Erythroblast (primary cell): ENCODE measurements at regions not wholly inside any gene's neighbourhood (a gene's known extent, or its start where the extent isn't known, plus 50 kb on each side); places are given as distances from the start of the nearest gene placed in this dataset.

Experiments
- DNase-seq, 2 experiments: peaks; one replicate each; lab custom pipeline; 2025; lab: John Stamatoyannopoulos, UW
- GATA1 ChIP-seq: IDR thresholded peaks from 2 replicates; pipeline ENCODE4 v1.6.1; 2011; ENCODE audit warnings: low read depth, mild to moderate bottlenecking, control low read depth, low read length, moderate library complexity
- POLR2A ChIP-seq: IDR thresholded peaks from 2 replicates; pipeline ENCODE4 v1.6.1; 2011; ENCODE audit warnings: mild to moderate bottlenecking, low read length

DNA sequence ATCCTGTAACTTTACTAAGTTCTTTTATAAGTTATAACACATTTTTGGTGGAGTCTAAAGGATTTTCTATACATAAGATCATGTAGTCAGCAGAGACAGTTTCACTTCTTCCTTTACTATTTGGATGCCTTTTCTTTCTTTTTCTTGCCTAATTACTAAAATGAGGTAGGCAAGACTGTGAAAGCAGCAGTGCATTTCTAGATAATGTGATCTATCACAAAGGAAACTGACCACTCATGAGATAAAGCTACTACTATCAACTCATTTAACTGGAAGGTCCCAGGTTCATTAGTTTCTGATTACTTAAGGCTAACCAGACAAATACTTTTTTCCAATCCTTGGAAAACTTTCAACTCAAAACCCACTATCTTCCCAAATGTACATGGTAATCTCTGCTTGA is 196.2 kb upstream of the E2F8 start:
- DNase-seq: no peak
- TF ChIP-seq POLR2A (no peak), GATA1 (no peak)

DNA sequence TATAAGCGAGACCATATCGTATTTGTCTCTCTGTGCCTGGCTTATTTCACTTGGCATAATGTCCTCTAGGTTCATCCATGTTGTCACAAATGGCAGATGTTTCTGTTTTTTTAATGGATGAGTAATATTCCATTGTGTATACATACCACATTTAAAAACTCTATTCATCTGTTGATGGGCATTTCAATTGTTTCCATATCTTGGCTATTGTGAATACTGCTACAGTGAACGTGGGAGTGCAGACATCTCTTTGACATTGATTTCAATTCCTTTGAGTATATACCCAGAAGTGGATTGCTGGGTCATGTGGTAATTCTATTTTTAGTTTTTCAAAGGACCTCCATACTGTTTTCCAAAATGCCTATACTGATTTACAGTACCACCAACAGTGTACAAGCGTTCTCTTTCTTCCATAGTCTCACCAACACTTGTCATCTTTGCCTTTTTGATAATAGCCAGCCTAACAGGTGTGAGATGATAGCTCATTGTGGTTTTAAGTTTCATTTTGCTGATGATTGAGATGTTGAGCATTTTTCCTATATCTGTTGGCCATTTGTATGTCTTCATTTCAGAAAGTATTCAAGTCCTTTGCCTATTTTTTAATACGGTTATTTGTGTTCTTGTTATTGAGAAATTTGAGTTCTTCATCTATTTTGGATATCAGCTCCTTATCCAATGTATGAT is 194.7 kb upstream of the E2F8 start:
- TF ChIP-seq POLR2A (no peak), GATA1 (no peak)
- DNase-seq: no peak

- TF ChIP-seq POLR2A: no peak
- no peak for TF ChIP-seq GATA1
- DNase-seq: no peak
Observed at GRCh38 chr11:19433791-19434190, 193.0 kb upstream of the E2F8 start.

DNA sequence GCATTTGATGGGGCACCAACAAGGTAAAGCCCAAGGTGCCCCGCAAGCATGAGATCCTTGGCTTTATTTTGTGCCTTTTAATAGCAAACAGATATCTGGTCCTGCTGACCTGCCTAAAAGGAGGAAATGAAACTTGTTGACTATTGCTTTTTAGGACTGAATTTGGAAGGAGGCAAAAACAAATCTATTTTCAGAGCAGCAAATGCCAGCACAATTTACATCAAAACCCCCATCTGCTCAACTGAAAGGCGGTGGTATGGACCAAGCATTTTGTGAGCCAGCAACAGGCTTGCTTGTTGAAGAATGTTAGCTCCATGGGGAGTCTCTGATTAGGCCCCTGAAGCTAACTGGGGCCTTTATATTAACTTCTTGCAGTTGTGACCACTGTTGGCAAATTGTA is 192.6 kb upstream of the E2F8 start:
- DNase-seq: no peak
- TF ChIP-seq GATA1: no peak
- no peak for TF ChIP-seq POLR2A

GRCh38 chr11:19432370-19433061 is 191.8 kb upstream of the E2F8 start:
- no peak for DNase-seq
- no peak for TF ChIP-seq POLR2A

DNA sequence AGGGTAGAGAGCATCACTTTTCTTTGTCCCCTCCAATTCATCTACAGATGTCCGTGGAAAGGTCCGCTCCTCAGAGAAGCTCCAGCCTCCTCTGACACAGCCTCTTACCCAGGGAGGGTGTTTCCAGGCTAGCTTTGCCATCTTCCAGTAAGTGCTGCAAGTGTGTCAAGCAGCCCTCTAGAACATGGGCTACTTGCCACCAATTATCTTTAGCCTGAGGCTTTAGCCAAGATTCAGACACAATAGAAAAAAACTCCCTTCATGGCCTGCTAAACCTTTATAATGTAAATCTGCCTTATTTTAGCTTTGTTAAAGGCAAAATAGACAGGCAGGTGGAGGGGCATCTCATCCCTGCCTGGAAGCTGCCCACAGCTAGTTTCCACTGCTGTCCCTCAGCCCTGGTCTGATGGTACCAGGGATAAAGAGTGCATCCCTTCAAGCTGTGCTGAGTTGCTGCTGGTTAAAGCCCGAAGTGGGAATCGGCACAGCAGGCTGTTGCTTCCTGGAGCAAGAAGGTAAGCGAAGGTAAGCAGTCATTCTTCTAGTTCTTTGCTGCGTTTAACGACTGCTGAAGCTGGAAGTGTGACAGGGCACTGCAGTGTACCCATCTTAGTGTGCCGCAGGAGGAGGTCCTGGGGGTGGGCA is 190.1 kb upstream of the E2F8 start:
- DNase-seq: no peak
- TF ChIP-seq GATA1: no peak
- no peak for TF ChIP-seq POLR2A

- no peak for TF ChIP-seq POLR2A
- no peak for TF ChIP-seq GATA1
- DNase-seq: no peak
Observed at GRCh38 chr11:19430346-19430745, 189.6 kb upstream of the E2F8 start.

DNA sequence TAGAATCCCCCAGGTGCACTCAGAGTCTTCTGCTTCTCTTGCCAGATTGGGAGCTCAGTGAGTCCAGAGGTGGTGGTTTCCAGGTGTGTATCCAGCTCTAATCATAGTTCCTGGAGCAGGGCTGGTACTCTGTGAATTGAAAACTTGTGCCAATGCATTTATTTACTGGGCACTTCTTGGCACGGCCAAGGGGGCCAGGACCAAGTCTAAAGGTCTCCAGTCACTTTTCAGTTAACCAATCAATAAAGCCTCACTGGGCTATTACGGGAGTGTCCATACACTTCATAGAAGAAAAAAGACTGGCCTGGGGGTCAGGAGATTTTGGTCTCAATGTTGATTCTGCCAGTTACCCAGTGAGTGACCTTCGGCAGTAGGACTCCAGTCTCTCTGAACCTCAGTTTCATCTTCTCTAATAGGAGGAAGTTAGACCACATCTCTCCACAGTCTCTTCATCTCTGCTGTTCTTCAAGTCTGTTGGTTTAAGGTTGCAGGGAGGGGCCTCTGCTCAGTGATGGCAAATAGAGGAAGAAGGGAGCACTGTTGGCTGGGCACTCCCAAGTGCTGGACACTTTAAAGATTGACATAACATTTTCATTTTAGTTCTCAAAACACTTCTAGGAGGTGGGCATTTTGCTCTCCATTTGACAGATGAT is 188.5 kb upstream of the E2F8 start:
- no peak for DNase-seq

DNA sequence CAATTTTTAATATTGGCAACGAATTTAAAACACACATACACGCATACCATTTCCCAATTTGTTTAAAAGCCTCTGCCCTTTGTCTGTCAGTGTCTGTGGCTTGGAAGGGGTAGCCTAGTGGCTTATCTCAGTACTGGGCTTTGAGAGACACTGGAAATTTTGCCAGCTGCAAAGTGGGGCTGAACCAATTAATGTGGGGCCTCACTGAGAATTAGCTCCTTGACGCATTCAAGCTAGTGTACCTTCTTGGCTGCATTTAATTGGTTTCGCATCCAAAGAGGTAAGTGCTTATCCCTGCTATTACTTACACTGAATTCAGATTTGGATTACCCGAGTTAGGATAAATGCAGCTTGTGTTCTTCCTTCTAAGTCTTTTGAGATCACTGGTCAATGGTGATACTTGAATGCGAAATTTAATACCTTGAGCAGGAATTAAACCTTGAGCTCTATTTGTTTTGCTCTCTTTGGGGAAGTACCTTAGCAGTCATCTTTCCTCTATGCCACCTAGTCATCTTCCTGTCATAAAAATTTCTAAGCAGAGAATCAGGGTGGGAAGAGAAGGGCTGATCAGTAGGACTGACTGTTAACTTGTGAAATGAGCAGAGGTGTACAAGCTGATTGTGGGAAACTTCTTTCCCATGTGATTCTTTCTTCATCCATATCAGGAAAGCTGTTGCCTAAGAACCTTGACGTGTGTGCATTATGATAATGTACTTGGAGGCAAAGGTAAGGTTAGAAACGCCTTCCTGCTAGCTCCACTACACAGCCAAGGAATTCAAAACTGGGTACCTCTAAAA is 187.7 kb upstream of the E2F8 start:
- DNase-seq: no peak

More for the DNA sequence above, 188.5 kb upstream of the E2F8 start:
- TF ChIP-seq GATA1 (no peak), POLR2A (no peak)

GRCh38 chr11:19426756-19427403 is 186.1 kb upstream of the E2F8 start:
- no peak for DNase-seq
- TF ChIP-seq GATA1 (no peak), POLR2A (no peak)

More for the DNA sequence above, 187.7 kb upstream of the E2F8 start:
- TF ChIP-seq GATA1: no peak
- no peak for TF ChIP-seq POLR2A

DNA sequence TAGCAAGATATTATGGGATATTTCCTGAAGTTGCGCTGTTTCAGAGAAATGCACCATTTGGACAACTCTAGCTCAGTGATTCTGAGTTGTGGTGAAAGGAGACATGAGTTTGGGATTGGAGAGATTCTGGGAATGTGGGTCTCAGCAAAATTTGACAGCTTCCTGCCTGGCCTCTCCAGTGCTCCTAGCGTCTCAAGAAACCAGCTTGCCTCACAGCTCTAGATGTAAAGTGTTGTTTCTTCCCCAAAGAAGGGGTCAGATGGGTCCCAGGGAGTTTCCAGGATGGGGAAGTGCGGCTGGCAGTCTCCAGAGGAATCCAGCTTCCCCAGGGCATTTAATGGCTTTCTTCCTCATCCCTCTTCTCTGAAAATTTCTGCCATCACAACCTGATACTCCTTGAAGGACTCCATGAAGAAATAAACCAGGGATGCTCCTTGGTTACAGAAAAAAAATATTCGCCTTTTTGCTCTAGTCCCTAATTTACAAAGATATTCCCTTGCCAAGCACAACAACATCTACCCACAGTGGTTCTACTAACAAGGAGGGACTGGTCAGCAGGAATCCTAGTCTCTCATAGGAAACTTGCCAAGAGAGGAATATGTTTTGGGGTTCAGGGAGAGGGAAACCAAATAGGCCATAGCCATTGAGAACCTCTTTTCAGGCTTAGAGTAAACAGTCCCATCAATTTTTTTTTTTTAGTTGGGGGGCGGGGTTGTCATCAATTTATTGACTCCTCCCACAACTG is 185.4 kb upstream of the E2F8 start:
- no peak for DNase-seq

DNA sequence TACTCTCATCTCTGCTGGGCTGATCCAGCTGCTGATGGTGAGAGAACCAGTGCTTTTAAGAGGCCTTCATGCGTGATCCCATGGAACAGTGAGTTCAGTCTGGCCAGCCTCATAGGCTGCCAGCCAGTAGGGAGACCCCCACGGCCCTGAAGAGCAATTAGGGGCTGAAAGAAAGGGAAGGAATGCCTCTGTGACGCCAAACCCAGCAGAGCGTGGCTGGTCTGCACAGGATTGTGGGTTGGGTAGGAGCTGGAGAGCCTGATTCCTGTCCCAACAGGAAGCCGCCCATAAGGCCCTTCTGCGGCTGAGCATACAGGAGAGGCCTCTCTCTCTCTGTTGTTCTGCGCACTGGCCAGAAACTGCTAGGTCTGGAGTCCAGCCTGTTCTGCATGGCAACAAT is 181.5 kb upstream of the E2F8 start:
- DNase-seq: no peak
- TF ChIP-seq POLR2A: no peak
- TF ChIP-seq GATA1: no peak

More for the DNA sequence above, 185.4 kb upstream of the E2F8 start:
- TF ChIP-seq GATA1: no peak
- TF ChIP-seq POLR2A: no peak
